Skin of body (tissue), 1 donor: ENCODE measurements at regions not wholly inside any gene's neighbourhood (a gene's known extent, or its start where the extent isn't known, plus 50 kb on each side); places are given as distances from the start of the nearest gene placed in this dataset.

Source experiments
- DNase-seq: peaks from one replicate; lab custom pipeline; 2025; lab: John Stamatoyannopoulos, UW

GRCh38 chr14:76306131-76306530 is 69.8 kb upstream of the ESRRB start:
- DNase-seq = no peak

- DNase-seq = no peak
Measured at GRCh38 chr14:76307786-76308780, 67.9 kb upstream of the ESRRB start.

- DNase-seq = no peak
Measured at GRCh38 chr14:76309572-76310162, 66.3 kb upstream of the ESRRB start.

DNA sequence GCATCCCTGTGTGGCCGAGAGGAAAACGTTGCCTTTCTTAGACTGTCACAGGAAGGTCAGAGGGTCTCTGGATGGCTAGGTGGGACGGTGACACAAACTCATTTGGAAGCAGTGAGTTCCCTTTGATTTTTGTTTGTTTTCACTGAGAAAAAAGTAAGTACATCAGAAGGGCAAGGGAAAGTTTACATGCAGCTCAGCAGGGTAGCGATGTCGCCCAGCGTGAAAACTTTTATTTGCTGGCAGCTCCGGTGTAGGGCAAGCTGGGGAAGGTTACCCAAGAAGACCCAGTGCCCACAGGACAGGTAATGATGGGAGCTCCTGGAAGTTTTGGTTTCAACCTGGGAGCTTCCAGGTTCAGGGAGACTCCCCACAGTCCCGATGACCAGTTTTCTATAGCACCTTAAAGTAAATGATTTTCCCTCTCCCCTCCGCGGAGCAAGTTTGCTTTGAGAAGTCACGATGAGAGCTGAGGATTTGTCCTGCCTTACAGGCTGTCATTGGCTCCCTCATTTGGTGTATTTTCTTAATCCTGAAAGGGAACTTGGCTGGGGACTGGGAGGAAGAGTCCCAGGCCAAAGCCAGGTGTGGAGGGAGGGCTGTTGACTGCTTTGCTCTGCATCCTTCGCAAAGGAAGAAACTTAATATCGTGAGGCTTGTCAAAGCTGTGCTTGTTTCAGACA is 64.7 kb upstream of the ESRRB start:
- DNase-seq = no peak

GRCh38 chr14:76312821-76313220 is 63.1 kb upstream of the ESRRB start:
- no peak for DNase-seq

DNA sequence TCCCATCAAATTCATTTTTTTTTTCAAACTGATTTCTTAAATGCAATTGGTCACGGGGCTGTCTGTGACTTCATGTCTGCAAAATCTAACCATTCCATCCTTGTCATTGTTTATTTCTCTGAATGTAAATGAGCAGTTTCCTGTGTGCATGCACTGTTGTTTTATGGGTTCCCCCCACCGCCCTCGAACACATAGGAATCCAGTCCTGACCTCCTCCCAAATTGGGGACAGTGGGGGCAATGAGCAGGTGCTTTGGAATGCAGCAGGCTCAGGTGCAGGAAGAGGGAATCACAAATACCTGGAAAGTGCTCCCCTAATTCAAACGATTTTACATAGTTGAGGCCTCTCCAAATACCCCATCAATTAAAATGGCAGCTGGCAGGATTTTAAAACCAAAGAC is 62.6 kb upstream of the ESRRB start:
- DNase-seq = no peak

DNA sequence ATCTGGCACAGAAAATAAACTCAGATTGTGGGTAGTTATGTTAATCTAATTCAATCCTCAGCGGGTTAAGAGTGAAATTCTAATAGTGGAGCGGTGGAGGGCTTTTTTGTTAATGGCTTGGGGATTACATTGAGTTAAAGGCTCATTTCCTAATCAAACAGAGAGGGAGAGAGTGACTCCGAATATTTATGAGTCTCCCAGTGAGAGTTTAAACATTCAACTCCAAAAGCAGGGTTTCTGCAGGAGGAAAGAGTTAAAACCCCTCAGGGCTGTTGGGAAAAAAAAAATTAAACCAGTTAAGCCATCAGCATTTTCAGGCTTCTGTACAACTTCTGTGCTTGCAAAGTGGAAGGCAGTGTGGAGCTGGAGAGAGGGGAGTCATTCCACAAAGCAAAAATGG is 62.1 kb upstream of the ESRRB start:
- no peak for DNase-seq

DNA sequence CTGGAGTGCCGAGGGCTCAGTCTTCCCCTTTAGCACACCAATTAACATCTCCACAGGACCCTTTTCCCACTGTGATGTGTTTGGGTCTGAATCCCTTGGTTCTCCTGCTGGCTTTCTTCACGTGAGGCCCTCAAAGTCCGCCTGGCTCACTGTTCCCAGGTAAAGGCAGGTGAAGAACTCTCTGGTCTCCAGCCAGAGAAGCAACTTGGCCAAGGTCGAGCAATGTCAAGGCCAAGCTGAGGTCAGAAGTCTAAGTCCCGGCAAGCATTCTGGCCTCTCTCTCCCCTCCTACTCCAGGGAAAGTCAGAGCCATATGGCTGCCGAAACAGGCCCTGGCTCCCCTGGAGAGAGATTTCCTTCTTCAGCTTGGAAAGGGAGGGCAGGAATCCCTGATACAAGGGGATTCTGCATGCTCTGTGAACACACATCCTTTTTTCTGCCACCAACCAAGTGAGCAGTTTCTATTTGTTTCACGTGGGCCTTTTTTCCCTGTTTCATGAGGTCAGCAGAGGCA is 61.4 kb upstream of the ESRRB start:
- DNase-seq = no peak

DNA sequence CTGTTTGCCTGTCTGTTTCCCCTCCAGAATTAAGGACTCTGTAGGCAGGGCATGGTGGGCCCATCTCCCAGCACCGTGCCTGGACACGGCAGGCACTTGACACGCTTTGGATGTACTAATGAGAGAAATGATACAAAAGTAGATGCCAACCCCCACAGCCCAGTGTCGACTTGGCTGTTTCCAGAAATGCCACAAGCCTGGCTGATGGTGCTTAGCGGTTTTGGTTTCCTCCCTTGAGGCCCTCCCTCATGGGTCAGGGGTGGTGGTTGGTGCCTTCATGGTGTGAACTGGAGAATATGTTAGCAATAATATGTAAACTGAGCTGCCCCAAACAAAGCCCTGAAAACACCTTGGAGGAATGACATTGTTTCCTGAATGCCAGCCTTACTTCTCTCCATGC is 55.5 kb upstream of the ESRRB start:
- DNase-seq = no peak

DNA sequence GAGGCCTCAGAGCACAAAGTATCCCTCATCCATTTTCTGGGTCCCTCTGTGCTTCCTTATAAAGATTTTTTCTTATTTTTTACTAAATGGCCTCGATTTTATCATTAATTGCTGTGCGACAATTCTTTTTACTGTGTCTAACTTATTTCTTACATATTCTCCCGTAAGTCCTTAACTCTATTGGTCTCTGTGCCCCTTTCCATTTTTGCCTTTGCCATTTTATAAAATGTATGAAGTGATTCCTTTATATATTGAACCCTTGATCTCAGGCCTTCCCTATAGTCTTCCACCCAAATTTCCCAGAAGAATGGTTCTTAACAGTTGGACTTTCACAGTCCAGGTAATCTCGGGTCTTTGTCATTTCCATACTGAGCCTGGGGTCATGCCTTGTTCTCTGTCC is 55.0 kb upstream of the ESRRB start:
- DNase-seq = no peak

DNA sequence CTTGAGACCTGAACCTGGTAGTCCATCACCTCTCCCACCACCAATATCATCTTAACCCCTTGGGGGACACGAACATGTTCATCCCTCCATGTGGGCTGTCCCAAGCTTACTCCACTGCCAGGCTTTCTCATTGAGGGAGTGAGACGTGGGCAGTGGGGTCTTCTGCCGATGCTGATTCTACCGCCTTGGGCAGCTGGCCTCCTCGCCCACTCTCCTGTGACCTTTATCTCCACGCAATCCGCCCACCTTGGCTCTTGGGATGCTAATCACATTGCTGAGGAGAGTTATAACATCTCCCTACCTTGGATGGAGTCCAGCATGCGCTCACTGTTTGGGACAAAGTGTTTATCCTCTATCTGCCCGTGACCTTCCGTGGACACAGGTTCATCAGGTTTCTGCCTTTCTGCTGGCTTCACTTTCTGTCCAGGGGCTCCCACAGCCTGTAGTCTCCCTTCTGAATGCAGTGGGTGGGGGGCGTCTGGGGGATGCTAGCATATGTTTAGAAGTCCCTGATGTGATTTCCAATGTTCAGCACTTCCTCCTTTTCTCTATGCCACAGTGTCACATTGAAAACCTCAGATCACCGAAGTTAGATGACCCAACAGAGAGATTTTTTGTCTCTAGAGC is 53.2 kb upstream of the ESRRB start:
- no peak for DNase-seq

- DNase-seq = no peak
Measured at GRCh38 chr14:76323331-76324050, 52.4 kb upstream of the ESRRB start.

GRCh38 chr14:76324133-76324532 is 51.8 kb upstream of the ESRRB start:
- no peak for DNase-seq
